ENCODE measurements at regions not wholly inside any gene's neighbourhood (a gene's known extent, or its start where the extent isn't known, plus 50 kb on each side); places are given as distances from the start of the nearest gene placed in this dataset.

- no peak for DNase-seq
These were observed 318.4 kb downstream of the AJAP1 start for GRCh38 chr1:4972761-4973320.

DNA sequence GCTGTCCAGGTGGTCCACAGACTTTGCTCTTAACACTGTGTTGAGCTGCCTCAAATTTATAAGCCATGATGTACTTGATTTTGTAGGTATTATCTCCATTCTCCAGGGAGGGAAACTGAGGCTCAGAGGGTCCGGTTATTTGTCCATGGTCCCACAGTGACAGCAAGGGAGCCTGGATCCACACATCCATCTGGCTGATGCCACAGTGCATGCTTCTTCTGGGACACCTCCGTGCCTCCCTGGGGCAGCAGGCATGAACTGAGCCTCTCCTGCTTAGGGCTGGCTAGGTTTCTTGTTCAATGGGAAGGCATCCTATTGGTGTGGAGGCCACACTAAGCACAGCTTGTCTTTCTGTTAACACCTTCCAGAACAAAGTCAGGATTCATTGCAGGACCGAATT lies 317.3 kb downstream of the AJAP1 start:
- DNase-seq: no peak

DNA sequence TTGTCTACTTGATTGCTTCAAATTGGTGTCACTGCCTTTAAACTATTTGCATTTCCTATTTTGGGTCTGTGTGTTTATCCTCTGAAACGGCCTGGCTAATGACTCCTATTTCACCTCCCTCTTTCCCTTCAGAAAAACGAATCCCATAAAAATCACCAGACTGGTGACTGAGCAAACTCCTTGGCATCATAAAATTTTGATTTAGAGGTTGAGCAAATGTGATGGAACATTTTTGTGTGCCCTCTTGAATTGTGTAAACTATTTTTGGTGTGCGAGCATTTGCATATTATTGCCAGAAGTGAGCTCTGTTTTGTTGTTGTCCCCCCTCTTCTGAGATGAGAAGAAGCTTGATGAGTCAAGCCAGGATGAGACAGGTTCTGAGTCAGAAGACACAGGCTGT lies 316.1 kb downstream of the AJAP1 start:
- DNase-seq: no peak

- no peak for DNase-seq
These were observed 315.2 kb downstream of the AJAP1 start for GRCh38 chr1:4969556-4970129.

GRCh38 chr1:4965346-4966075 lies 311.1 kb downstream of the AJAP1 start:
- DNase-seq: no peak

DNA sequence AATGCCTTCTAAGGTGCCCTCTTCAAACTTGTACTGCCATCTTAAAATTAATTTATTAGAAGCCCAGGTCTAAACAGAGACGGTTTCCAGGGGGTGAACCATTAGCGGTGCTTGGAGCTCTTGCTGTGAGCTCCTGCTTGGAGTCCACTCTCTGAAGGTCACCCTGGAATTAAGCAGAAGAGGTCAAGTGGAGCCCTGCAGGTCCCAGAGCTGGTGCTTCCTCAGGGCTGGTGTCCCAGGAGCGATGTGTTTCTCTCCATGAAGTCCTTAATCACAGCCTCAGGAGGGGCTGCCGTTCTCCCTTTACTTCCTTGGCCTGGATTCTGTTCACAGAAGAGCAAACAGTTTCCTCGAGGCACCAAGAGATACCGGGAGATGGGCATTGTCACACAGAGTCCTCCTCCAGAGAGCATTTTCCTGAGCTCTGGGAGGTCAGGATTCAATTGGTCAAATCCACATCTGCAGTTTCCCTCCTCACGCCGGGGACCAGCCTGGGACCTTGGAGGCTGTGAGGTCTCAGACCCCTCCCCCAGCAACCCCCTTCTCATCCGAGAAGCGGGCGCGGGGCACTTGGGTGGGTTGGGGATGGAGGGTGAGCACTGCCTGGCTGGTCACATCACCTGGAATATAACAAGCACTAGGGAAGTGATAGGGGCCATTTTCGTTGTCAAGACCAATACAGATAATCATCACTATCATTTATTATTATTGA lies 310.4 kb downstream of the AJAP1 start:
- no peak for DNase-seq

DNA sequence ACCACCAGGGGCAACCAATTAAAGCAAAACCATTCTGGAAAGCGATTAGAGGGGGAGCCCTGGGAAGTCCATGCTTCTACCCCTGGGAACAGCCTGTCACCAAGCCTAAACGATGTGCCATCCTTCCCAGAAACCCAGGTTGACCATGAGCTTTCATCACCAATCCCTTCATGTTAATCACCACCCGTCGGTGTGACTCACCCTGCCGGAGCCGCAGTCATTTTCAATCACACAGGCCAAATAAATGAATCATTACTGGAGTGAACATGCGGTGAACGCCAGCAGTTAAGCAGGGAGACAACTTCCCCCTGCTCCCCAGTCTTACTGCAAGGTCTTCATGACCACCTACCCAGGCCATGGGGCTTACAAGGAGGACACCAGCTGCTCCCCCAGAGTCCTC lies 308.8 kb downstream of the AJAP1 start:
- DNase-seq: no peak

DNA sequence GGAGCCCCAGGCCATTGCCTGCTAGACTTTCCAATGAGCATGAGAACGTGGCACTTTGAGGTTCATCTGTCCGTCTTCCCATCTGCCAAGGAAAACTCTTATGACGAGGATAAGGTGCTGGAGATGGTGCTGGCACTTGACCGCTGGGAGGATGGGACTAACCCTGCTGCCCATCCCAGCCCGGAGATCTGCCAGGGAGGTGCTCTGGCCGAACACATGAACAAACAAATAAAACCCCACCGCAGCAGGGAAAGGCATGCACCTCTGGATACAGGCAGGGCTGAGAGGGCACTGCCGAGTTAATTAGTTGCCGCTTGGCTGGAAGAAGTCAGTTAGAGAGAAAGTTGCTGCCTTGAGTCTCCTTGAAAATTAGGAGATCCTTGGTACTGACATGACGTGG lies 308.4 kb downstream of the AJAP1 start:
- DNase-seq: no peak

DNA sequence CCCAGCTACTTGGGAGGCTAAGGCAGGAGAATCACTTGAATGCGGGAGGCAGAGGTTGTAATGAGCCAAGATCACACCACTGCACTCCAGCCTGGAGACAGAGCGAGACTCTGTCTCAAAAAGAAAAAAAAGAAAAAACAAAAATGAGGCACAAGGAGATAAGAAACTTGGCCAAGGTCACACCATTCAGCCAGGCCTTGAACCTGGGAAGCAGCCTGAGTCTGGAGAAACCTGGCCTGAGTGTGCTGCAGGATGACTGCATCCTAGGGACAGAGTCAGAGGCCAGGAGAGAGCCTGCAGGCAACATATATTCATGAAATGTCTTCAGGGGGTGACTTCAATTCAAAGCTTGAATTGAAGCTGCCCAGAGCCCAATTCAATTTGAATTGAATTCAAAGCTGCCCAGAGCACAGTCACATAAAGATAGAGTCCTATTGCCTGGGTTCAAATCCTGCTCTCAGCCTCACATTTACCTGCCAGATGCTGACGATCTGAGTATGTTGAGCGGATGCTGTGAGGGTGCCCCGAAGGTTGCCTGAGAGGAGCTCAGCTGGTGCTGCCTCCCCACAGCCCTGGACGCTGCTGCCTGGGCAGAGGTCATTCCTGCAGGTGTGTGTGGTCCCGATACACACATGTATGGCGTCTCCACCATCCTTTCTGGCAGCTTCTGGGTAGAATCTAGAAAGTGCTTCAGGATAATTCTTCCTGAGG lies 307.7 kb downstream of the AJAP1 start:
- no peak for DNase-seq

DNA sequence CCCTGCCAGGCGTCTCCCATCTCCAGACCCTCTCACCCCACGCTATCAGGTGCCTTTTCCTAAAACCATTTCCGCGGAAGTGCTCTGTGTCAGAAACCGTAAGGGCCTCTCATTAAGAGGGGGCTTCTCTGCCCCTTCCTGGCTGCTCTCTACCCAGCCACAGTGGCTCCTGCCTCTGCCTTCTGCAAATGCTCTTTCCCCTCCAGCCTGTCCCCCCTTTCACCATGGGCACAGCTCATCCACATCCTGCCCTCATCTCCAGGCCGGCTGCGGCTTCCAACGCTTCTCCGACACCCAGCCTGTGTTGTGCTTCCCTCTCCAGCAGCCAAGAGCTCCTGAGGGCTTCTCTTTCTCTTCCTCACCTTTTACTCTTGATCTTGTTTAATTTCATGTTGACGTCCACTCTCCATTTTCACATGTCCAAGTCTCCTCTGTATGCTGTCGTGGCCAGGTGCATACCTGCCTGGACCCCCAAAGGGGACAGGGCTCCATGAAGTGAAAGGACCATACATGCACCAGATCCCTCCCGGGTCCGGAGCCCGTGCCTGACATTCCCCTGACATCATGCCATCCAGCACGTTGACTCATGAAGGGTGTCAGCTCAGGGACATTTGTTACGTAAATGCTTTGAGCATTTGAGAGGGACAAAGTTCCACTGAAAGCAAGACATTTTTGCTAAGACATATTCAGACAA lies 306.5 kb downstream of the AJAP1 start:
- DNase-seq: no peak

- DNase-seq: no peak
These were observed 305.9 kb downstream of the AJAP1 start for GRCh38 chr1:4960336-4960735.

DNA sequence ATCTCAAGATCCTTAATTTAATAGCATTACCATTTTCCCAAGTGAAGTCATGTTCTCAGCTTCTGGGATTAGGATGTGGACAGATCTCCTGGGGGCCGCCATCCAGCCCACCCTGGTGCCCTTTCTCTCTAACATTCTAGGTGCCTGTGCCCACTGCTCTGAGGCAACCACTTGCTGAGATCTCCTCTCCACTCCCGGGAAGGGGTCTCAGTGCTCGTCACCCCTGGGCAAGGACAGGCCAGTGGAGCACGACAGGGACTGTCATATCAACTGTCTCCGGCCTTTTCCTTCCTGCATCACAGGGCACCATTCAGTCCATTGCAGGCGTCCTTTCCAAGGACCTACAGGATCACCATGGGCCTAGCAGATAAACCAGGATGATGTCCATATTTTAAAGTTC lies 304.8 kb downstream of the AJAP1 start:
- no peak for DNase-seq

DNA sequence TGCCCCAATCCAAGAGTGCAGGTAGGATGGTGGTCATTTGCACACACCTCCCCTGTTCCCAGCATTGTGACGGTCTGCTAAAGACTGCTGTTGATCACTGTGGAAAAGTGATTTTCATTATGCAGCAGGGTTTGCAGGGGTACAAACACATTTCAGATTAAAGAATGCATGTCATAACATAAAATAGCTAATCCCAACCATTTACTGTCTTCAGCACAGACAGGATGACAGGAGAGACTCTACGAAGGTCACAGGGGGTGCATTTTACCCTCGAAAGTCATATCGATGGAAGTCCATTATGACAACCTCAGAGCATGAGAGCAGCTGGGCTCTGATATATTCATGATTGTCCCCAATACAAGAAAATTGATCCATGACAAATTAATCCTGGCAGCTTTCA lies 302.6 kb downstream of the AJAP1 start:
- no peak for DNase-seq

GRCh38 chr1:4954392-4954791 lies 300.0 kb downstream of the AJAP1 start:
- no peak for DNase-seq

DNA sequence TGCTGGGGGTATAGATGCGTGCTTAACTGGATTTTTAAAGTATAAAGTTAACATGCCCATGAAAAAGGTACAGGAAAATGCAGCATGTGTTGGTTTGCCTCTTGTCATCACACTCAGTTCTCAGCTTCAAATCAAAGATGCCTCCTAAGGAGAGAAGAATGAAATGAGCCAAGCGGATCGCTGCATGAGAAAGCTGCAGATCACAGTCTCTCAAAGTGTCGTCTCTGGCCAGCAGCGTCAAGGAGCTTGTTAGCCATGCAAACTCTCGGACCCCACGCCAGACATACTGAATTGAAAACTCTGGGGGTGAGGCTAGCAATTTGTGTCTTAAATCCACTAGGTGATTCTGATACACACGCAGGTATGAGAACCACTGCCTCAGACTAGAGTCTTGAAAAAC lies 297.2 kb downstream of the AJAP1 start:
- DNase-seq: no peak

DNA sequence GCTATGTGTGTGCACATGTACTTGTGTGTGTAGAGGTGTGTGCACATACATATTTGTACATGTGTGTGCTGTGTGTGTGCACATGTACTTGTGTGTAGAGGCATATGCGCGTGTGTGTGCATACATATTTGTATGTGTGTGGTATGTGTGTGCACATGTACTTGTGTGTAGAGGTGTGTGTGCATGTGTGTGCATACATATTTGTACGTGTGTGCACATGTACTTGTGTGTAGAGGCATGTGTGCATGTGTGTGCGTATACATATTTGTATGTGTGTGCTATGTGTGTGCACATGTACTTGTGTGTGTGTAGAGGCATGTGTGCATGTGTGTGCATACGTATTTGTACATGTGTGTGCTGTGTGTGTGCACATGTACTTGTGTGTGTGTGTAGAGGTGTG lies 291.9 kb downstream of the AJAP1 start:
- DNase-seq: no peak

DNA sequence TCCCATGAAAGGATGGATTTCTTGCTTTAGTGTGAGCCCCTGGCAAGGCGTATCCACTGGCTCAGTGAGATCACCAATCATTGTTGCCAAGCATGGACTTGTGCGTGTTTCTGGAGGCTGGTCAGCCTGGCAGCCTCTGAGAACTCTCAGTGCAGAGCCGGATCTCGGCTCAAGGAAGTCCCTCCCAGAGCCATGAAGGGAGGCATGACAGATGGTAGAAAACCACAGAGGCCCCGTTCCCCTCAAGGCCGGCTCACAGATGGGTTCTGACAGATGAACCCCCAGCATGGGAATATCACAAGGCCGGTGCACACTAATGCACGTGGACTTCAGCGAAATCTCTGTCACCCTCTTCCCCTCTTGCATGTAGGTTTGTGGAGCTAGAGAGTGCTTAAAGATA lies 290.5 kb downstream of the AJAP1 start:
- no peak for DNase-seq

DNA sequence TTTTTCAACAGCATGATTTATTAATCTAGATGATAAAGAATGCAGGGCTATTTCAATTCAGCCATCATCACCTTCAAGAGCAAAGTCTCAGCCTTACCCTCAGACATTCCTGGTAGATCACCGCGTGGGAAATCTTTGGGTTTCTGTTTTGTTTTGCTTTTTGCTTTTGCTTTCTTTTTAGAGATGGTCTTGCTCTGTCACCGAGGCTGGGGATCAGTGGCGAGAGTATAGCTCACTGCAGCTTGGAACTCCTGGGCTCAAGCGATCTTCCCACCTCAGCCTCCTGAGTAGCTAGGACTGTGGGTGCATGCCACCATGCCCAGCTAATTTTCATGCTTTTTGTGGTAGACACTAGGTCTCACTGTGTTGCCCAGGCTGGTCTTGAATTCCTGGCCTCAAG lies 289.7 kb downstream of the AJAP1 start:
- no peak for DNase-seq

DNA sequence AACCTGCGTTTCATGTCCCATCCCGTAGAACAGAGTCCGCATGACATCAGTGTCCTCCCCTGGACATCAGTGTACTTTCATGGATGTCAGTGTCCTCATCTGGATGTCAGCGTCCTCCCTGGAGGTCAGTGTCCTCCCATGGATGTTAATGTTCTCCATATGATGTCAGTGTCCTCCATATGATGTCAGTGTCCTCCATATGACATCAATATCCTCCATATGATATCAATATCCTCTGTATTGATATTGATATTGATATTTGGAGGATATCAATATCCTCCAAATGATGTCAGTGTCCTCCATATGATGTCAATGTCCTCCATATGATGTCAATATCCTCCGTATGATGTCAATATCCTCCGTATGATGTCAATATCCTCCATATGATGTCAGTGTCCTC lies 284.9 kb downstream of the AJAP1 start:
- no peak for DNase-seq

GRCh38 chr1:4937876-4938534 lies 283.6 kb downstream of the AJAP1 start:
- no peak for DNase-seq

- DNase-seq: no peak
These were observed 281.4 kb downstream of the AJAP1 start for GRCh38 chr1:4935807-4936206.

DNA sequence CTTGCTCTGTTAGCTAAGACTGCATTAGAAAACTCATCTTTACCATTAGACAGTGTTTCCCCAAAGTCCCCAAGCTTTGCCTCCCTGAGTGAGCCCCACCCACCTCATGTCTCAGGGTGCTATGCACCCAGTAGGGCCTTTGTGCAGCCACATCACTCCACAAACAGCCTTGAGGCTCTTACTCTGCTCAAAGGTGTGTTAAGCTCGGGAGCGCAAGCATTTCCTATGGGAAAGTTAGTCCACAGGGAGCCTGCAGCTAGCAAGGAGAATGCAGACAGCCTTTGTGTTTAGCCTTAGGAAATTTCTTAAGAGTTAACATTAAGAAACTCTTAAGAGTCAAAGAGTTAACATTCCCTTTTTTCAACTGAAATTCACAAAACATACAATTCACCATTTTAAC lies 278.8 kb downstream of the AJAP1 start:
- no peak for DNase-seq
